SU-DHL-6 (cell line): ENCODE measurements at regions not wholly inside any gene's neighbourhood (a gene's known extent, or its start where the extent isn't known, plus 50 kb on each side); places are given as distances from the start of the nearest gene placed in this dataset.

ENCODE experiments used
- H2AFZ ChIP-seq: fragments of 200-600 bp; sonication (generic); 2 replicates; pipeline ENCODE4 v1.6.1; 2014; ENCODE audit warnings: low read depth, mild to moderate bottlenecking, moderate library complexity, mixed read lengths, antibody characterized with exemption, low read length; ENCODE audit not compliant: severe bottlenecking
- H3F3A ChIP-seq: fragments of 200-600 bp; shearing (Covaris generic); 2 replicates; pipeline ENCODE4 v1.6.0; 2016; ENCODE audit warnings: antibody characterized with exemption, mild to moderate bottlenecking; ENCODE audit not compliant: insufficient read depth
- H3K27ac ChIP-seq: fragments of 200-600 bp; sonication (generic); 2 replicates; pipeline ENCODE4 v1.5.1; 2016; ENCODE audit warnings: low read depth, mild to moderate bottlenecking, low read length, moderate library complexity, mixed read lengths
- H3K27me3 ChIP-seq: fragments of 200-600 bp; sonication (generic), shearing (Covaris generic); 2 replicates; pipeline ENCODE4 v1.6.0; 2014; ENCODE audit warnings: mild to moderate bottlenecking, low read length
- H3K36me3 ChIP-seq: fragments of 200-600 bp; sonication (generic); 2 replicates; pipeline ENCODE4 v1.6.1; 2014; ENCODE audit warnings: mild to moderate bottlenecking, low read length, mixed read lengths
- H3K4me2 ChIP-seq: fragments of 300-600, 200-600 bp; shearing (Covaris generic), sonication (generic); 2 replicates; pipeline ENCODE4 v1.6.0; 2014; ENCODE audit warnings: low read length, low read depth, mild to moderate bottlenecking; ENCODE audit not compliant: poor library complexity, severe bottlenecking
- H3K4me3 ChIP-seq: fragments of 200-600 bp; sonication (generic); 2 replicates; pipeline ENCODE4 v1.5.1; 2014; ENCODE audit warnings: antibody characterized with exemption, low read length, mild to moderate bottlenecking, mixed read lengths; ENCODE audit not compliant: insufficient read depth, poor library complexity, severe bottlenecking
- H3K79me2 ChIP-seq: fragments of 200-600 bp; sonication (generic); 2 replicates; pipeline ENCODE4 v1.6.1; 2014; ENCODE audit warnings: mild to moderate bottlenecking, low read length, moderate library complexity; ENCODE audit not compliant: insufficient read depth
- H3K9ac ChIP-seq: fragments of 200-600 bp; sonication (generic); 2 replicates; pipeline ENCODE4 v1.7.0; 2014; ENCODE audit warnings: mild to moderate bottlenecking, low read length
- H3K9me2 ChIP-seq: fragments of 200-600 bp; sonication (generic); replicated peaks from 2 replicates; pipeline ENCODE4 v1.6.1; 2014; ENCODE audit warnings: low read length; ENCODE audit not compliant: insufficient read depth
- H3K9me3 ChIP-seq: fragments of 200-600 bp; sonication (generic); 2 replicates; pipeline ENCODE4 v1.6.1; 2014; ENCODE audit warnings: low read length, mixed read lengths; ENCODE audit not compliant: insufficient read depth
- H4K20me1 ChIP-seq: fragments of 200-600 bp; sonication (generic); 2 replicates; pipeline ENCODE4 v1.6.1; 2014; ENCODE audit warnings: low read depth, mild to moderate bottlenecking, antibody characterized with exemption, low read length, moderate library complexity, mixed read lengths
- CTCF ChIP-seq: fragments of 200-600 bp; sonication (generic); IDR thresholded peaks from one replicate; pipeline ENCODE4 v1.5.1; 2017; ENCODE audit warnings: antibody characterized with exemption, mild to moderate bottlenecking, low read length, moderate library complexity; ENCODE audit not compliant: insufficient read depth, poor library complexity, severe bottlenecking
- EZH2phosphoT487 ChIP-seq: fragments of 200-600 bp; sonication (generic), shearing (Covaris generic); conservative IDR thresholded peaks from 2 replicates; pipeline ENCODE4 v1.6.1; 2018; ENCODE audit warnings: mild to moderate bottlenecking, antibody characterized with exemption, low read length, moderate library complexity, mixed read lengths

GRCh38 chr1:98457248-98457647 is 204.3 kb upstream of the SNX7 start:
- Histone ChIP-seq H3K4me2 (no peak overlapping the region), H3F3A (no peaks in the 10 kb centered on the region), H3K36me3 (no peaks in the 10 kb centered on the region), H3K27me3 (no peaks in the 10 kb centered on the region), H3K27ac (no peak overlapping the region), H3K4me3 (no peak overlapping the region), H2AFZ (no peak overlapping the region), H3K9ac (no peak overlapping the region), H3K79me2 (no peaks in the 10 kb centered on the region), H3K9me3 (no peaks in the 10 kb centered on the region), H3K9me2 (no peaks in the 10 kb centered on the region), H4K20me1 (no peaks in the 10 kb centered on the region)
- no peak for TF ChIP-seq EZH2phosphoT487
- no peak for TF ChIP-seq CTCF

GRCh38 chr1:98454666-98455065 is 206.9 kb upstream of the SNX7 start:
- no peaks in the 10 kb centered on the region for H3K9me3 ChIP-seq
- H2AFZ ChIP-seq: no peak overlapping the region
- H3K27me3 ChIP-seq: no peaks in the 10 kb centered on the region
- TF ChIP-seq EZH2phosphoT487 (no peak), CTCF (no peak)
- no peak overlapping the region for H3K4me3 ChIP-seq
- H3K4me2 ChIP-seq: no peak overlapping the region
- no peak overlapping the region for H3K9ac ChIP-seq
- no peaks in the 10 kb centered on the region for H3K79me2 ChIP-seq
- H3K9me2 ChIP-seq: no peaks in the 10 kb centered on the region
- H3F3A ChIP-seq: no peaks in the 10 kb centered on the region
- no peaks in the 10 kb centered on the region for H3K36me3 ChIP-seq
- H3K27ac ChIP-seq: no peak overlapping the region
- H4K20me1 ChIP-seq: no peaks in the 10 kb centered on the region

- H2AFZ ChIP-seq: no peak overlapping the region
- no peaks in the 10 kb centered on the region for H4K20me1 ChIP-seq
- no peaks in the 10 kb centered on the region for H3K9me3 ChIP-seq
- H3K4me3 ChIP-seq: no peak overlapping the region
- H3K27me3 ChIP-seq: no peaks in the 10 kb centered on the region
- no peak overlapping the region for H3K4me2 ChIP-seq
- no peaks in the 10 kb centered on the region for H3K36me3 ChIP-seq
- no peak overlapping the region for H3K27ac ChIP-seq
- no peaks in the 10 kb centered on the region for H3F3A ChIP-seq
- H3K9me2 ChIP-seq: no peaks in the 10 kb centered on the region
- TF ChIP-seq CTCF (no peak), EZH2phosphoT487 (no peak)
- H3K9ac ChIP-seq: no peak overlapping the region
- no peaks in the 10 kb centered on the region for H3K79me2 ChIP-seq
These were observed 208.5 kb upstream of the SNX7 start for GRCh38 chr1:98453066-98453465.

- no peak overlapping the region for H3K27ac ChIP-seq
- no peak overlapping the region for H3K4me2 ChIP-seq
- H4K20me1 ChIP-seq: no peaks in the 10 kb centered on the region
- no peaks in the 10 kb centered on the region for H3K36me3 ChIP-seq
- H3F3A ChIP-seq: no peaks in the 10 kb centered on the region
- H3K9me3 ChIP-seq: no peaks in the 10 kb centered on the region
- no peak for TF ChIP-seq EZH2phosphoT487
- TF ChIP-seq CTCF: no peak
- H2AFZ ChIP-seq: no peak overlapping the region
- no peak overlapping the region for H3K4me3 ChIP-seq
- H3K9ac ChIP-seq: no peak overlapping the region
- H3K27me3 ChIP-seq: no peaks in the 10 kb centered on the region
- H3K79me2 ChIP-seq: no peaks in the 10 kb centered on the region
- no peaks in the 10 kb centered on the region for H3K9me2 ChIP-seq
These were observed 209.4 kb upstream of the SNX7 start for GRCh38 chr1:98452162-98452561.
